GM18520 (cell line): ENCODE measurements at regions not wholly inside any gene's neighbourhood (a gene's known extent, or its start where the extent isn't known, plus 50 kb on each side); places are given as distances from the start of the nearest gene placed in this dataset.
"Not testable (repeated sequence)": the region's sequence is repeated elsewhere in the genome, so short reads cannot be mapped to it uniquely, and the experiment has no call there.

Experiments
- ATAC-seq: cut with Tn5 transposase; IDR thresholded peaks from one replicate; pipeline ENCODE4 v1.9.1; 2021; ENCODE audit not compliant: unreplicated experiment

- not testable (repeated sequence) for ATAC-seq
Observed at GRCh38 chr2:76697439-76697838, 824.7 kb downstream of the LRRTM4 start.

GRCh38 chr2:76692908-76693307 is 829.3 kb downstream of the LRRTM4 start:
- no peak for ATAC-seq

GRCh38 chr2:76688732-76689131 is 833.4 kb downstream of the LRRTM4 start:
- ATAC-seq, result no peak

GRCh38 chr2:76687923-76688322 is 834.3 kb downstream of the LRRTM4 start:
- ATAC-seq, result no peak

GRCh38 chr2:76684756-76685155 is 837.4 kb downstream of the LRRTM4 start:
- no peak for ATAC-seq

- ATAC-seq, result no peak
Observed at GRCh38 chr2:76679025-76679396, 843.2 kb downstream of the LRRTM4 start.

GRCh38 chr2:76678383-76679024 is 843.7 kb downstream of the LRRTM4 start:
- ATAC-seq, result no peak

- ATAC-seq, result no peak
Observed at GRCh38 chr2:76675212-76675611, 847.0 kb downstream of the LRRTM4 start.

- ATAC-seq, result no peak
Observed at GRCh38 chr2:76672798-76673197, 849.4 kb downstream of the LRRTM4 start.

- no peak for ATAC-seq
Observed at GRCh38 chr2:76669966-76670465, 852.2 kb downstream of the LRRTM4 start.

GRCh38 chr2:76668279-76668678 is 853.9 kb downstream of the LRRTM4 start:
- no peak for ATAC-seq

- no peak for ATAC-seq
Observed at GRCh38 chr2:76667821-76668271, 854.3 kb downstream of the LRRTM4 start.

- no peak for ATAC-seq
Observed at GRCh38 chr2:76642129-76642528, 880.0 kb downstream of the LRRTM4 start.

- ATAC-seq, result no peak
Observed at GRCh38 chr2:76641506-76641905, 880.7 kb downstream of the LRRTM4 start.

GRCh38 chr2:76640905-76641304 is 881.3 kb downstream of the LRRTM4 start:
- ATAC-seq, result no peak

GRCh38 chr2:76639171-76639680 is 883.0 kb downstream of the LRRTM4 start:
- no peak for ATAC-seq

GRCh38 chr2:76633276-76633921 is 888.8 kb downstream of the LRRTM4 start:
- ATAC-seq, result no peak

- no peak for ATAC-seq
Observed at GRCh38 chr2:76625101-76625500, 897.1 kb downstream of the LRRTM4 start.

GRCh38 chr2:76613330-76613729 is 902.6 kb upstream of the GCFC2 start:
- no peak for ATAC-seq

GRCh38 chr2:76612764-76613163 is 902.0 kb upstream of the GCFC2 start:
- no peak for ATAC-seq

- ATAC-seq, result no peak
Observed at GRCh38 chr2:76610451-76610850, 899.7 kb upstream of the GCFC2 start.

GRCh38 chr2:76599732-76600368 is 889.1 kb upstream of the GCFC2 start:
- peak; percentile 96 for ATAC-seq
